ENCODE measurements at regions not wholly inside any gene's neighbourhood (a gene's known extent, or its start where the extent isn't known, plus 50 kb on each side); places are given as distances from the start of the nearest gene placed in this dataset.

- no peak for TF ChIP-seq CTCF (IDR thresholded peaks at IDR 0.05; ENCODE audit: low read length, missing control alignments)
- no peak for DNase-seq (ENCODE audit: low read depth)
- no peak overlapping the region for H3K4me3 ChIP-seq (replicated peaks; ENCODE audit: low read depth, low read length)
Measured at GRCh38 chr10:56298941-56299340, 62.1 kb downstream of the ZWINT start.

GRCh38 chr10:56296618-56297017, 64.4 kb downstream of the ZWINT start:
- no peak for TF ChIP-seq CTCF (IDR thresholded peaks at IDR 0.05; ENCODE audit: low read length, missing control alignments)
- H3K4me3 ChIP-seq (replicated peaks; ENCODE audit: low read depth, low read length), result no peak overlapping the region
- DNase-seq (ENCODE audit: low read depth), result no peak

DNA sequence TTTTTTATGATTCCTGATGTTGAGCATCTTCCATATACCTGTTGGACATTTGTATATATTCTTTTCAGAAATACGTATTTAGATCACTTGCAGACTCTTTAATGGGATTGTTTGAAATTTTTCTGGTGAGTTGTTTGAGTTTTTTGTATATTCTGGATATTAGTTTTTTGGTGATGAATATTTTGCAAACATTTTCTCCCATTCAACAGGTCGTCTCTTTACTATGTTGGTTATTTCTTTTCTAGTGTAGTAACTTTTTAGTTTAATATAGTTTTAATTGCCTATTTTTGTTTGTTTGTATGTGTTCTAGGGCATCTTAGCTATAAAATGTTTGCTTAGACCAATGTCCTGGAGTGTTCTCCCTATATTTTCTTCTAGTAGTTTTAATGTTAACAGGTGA, 72.7 kb downstream of the ZWINT start:
- TF ChIP-seq CTCF (IDR thresholded peaks at IDR 0.05; ENCODE audit: low read length, missing control alignments), result no peak
- DNase-seq (ENCODE audit: low read depth), result no peak
- H3K4me3 ChIP-seq (replicated peaks; ENCODE audit: low read depth, low read length), result no peak overlapping the region

GRCh38 chr10:56286096-56286495, 75.0 kb downstream of the ZWINT start:
- no peak for DNase-seq (ENCODE audit: low read depth)

GRCh38 chr10:56279270-56279669, 81.8 kb downstream of the ZWINT start:
- DNase-seq (ENCODE audit: low read depth), result no peak
- TF ChIP-seq CTCF (IDR thresholded peaks at IDR 0.05; ENCODE audit: low read length, missing control alignments), result no peak
- no peak overlapping the region for H3K4me3 ChIP-seq (replicated peaks; ENCODE audit: low read depth, low read length)

More at GRCh38 chr10:56286096-56286495, 75.0 kb downstream of the ZWINT start:
- H3K4me3 ChIP-seq (replicated peaks; ENCODE audit: low read depth, low read length), result no peak overlapping the region
- no peak for TF ChIP-seq CTCF (IDR thresholded peaks at IDR 0.05; ENCODE audit: low read length, missing control alignments)

DNA sequence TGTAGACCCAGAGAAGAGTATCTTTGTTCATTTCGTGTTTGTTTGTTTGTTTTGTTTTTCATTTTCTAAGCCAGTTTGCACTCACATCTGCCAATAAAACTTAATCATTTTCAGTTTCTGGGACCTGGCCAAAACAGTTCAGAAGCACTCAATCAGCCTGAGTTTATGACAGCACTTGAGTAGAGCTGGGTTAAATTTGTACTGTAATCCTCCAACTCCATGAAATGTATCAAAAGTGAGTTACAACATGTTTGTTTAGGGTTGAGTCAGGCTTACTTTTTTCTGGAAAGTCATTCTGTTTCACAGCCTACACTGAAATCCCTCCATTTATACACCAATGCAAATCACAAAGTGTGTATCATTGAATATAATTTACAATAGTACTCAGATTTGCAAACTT, 91.9 kb downstream of the ZWINT start:
- TF ChIP-seq CTCF (IDR thresholded peaks at IDR 0.05; ENCODE audit: low read length, missing control alignments), result no peak
- H3K4me3 ChIP-seq (replicated peaks; ENCODE audit: low read depth, low read length), result no peak overlapping the region
- DNase-seq (ENCODE audit: low read depth), result no peak

- H3K4me3 ChIP-seq (replicated peaks; ENCODE audit: low read depth, low read length), result no peak overlapping the region
- no peak for TF ChIP-seq CTCF (IDR thresholded peaks at IDR 0.05; ENCODE audit: low read length, missing control alignments)
- no peak for DNase-seq (ENCODE audit: low read depth)
Measured at GRCh38 chr10:56266120-56266519, 94.9 kb downstream of the ZWINT start.

Data from fibroblast of pulmonary artery (primary cell).